Dermis microvascular lymphatic vessel endothelial cell (primary cell): ENCODE measurements at regions not wholly inside any gene's neighbourhood (a gene's known extent, or its start where the extent isn't known, plus 50 kb on each side); places are given as distances from the start of the nearest gene placed in this dataset.
"Not testable (repeated sequence)": the region's sequence is repeated elsewhere in the genome, so short reads cannot be mapped to it uniquely, and the experiment has no call there.

Experiments used
- DNase-seq, 2 donors: peaks; one replicate each; pipeline versions ENCODE4 v3.0.0 to v3.0.0-alpha.2; 2010; ENCODE audit warnings: low read depth in 2 of 2

DNA sequence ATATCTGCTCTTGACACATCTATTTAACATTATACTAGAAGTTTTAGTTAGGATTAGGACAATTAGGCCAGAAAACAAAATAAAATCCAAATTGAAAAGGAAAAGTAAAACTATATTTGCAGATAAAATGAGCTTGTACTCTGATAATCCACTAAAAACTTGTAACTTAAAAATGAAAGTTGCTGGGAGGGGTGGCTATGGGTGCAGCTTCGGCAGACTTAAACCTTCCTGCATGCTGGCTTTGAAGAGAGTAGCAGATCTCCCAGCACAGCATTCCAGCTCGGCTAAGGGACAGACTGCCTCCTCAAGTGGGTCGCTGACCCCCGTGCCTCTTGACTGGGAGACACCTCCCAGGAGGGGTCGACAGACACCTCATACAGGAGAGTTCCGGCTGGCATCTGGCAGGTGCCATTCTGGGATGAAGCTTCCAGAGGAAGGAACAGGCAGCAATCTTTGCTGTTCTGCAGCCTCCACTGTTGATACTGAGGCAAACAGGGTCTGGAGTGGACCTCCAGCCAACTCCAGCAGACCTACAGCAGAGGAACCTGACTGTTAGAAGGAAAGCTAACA lies 2379.9 kb downstream of the ARAP2 start:
- no peak for DNase-seq

DNA sequence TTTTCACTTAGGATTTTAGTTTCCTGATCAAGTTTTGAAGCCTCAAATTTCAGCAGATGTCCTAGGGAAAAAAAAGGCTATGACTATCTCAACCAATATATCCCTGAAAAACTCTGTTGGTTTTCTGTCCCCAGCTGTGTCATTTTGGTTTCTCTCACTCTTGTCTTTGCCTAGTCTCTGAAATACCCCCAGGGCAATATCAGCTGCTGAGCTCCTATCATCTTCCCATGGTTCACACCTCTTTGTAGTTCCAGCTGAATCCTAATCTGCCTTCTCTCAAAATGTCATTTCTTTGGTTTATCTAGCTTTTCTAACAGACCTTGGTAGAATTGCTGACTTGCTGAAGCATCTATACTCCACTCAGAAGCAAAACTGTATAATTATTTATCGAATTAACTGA lies 2370.5 kb downstream of the ARAP2 start:
- DNase-seq = no peak

DNA sequence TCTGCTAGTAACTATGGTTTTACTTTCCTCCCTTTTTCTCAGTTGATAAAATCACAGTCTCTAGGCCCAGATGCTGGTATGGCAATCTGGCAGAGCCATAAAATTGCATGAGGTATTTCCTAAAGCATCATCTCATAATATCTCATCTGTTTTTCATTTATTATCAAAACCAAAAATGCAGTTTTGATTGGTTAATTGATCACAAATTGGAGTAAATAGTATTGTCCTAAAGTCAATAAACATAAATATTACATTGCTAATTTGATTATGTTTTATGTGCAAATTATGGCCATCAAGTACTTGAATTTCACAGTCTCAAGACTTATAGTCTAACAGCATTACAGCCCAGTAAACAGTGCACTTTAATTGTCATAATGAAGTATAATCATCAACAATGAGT lies 2365.6 kb downstream of the ARAP2 start:
- DNase-seq = no peak

DNA sequence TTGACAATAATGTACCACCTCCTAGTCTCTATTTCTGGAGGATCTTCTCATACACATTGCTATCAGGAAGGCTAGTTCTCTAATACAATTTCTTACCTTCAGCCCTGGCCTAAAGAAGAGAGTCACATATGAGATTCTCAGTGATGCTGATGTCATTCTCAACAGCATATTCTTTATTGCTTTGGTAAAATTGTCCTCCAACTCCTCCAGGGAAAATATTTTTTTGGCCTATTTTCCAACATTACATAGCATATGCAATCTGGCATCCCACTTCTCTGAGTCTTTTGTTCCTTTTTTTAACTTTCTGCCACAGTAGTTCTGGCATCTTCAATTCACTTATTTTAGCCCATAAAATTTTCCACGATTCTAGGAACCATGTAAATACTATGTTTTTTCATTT lies 2363.1 kb downstream of the ARAP2 start:
- DNase-seq = no peak

DNA sequence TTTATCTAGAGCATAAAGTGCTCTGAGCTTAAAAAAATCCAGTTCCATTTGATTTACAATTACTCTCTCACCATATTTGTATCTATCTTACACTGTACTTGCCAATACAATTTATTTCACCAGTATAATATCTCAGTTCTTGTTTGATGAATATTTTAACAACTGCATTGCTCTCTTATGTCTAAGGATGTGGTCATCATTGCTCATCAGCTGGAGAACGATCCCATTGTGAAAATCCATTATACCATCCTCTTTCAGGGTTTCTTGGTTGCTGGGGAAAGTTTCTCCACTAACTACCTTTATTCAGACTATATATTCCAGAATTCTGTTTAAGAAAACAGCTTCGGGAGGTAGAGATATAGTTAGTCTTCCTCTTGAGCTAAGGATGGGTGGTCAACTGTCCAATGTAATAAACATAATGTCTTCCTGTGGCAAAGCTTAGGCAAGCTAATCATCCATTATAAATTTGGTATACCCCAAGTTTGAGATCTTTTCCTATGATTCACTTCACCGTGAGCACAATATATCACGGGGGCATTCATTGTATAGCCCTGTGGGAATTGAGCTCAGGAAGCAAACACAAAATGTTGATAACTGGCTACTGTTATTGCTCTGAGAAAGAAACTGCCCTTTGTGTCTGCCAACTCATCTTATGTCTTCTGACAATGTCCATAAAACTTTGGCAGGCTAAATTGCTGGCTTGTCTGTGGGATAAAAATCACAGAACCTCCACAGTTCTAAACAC lies 2361.9 kb downstream of the ARAP2 start:
- DNase-seq = no peak

DNA sequence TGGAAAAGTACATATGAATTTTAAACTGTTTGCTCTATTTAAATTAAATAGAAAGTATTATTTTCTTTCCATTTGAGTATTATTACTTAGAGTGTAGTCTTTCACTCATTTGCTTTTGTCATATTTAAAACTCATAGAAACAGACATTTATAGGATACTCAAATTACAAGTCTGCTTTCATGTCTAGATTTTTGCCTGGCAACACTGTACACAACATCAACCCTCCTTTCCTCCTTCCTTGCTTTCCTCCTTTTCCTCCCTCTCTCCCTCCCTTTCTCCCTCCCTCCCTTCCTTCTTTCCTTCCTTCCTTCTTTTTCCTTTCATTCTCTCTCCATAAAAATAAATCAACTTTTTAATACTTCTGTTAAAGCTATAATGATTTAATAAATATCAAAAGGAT lies 2361.2 kb downstream of the ARAP2 start:
- DNase-seq = no peak

DNA sequence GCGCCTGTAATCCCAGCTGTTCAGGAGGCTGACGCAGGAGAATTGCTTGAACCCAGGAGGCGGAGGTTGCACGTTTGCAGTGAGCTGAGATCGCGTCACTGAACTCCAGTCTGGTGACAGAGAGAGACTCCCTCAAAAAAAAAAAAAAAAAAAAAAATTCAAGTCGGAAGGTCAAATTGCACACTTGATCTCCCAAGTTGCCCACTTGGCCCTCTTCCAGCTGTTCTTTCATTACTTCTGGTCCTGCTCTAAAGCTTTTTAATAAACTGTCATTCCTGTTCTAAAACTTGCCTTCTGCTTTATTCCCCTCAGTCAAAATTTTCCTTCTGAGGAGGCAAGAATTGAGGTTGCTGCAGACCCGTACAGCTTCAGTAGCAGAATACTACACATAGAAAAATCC lies 2358.0 kb downstream of the ARAP2 start:
- no peak for DNase-seq

DNA sequence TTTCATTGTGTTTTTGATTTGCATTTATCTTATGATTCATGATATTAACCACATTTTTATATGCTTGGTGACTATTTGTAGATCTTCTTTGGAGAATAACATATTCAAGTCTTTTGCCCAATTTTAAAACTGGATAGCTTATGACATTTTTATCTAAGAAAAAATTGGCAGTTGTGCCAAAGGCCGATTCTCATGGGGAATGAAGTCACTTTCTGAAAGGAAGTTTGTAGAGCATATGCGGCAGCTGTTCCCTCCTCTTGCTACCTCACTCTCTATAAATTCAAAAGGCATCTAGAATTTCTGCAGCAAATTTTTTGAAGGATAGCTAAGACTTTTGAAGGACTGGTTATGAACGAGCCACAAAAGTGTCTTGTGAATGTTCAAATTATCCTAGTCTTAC lies 2353.5 kb downstream of the ARAP2 start:
- no peak for DNase-seq

DNA sequence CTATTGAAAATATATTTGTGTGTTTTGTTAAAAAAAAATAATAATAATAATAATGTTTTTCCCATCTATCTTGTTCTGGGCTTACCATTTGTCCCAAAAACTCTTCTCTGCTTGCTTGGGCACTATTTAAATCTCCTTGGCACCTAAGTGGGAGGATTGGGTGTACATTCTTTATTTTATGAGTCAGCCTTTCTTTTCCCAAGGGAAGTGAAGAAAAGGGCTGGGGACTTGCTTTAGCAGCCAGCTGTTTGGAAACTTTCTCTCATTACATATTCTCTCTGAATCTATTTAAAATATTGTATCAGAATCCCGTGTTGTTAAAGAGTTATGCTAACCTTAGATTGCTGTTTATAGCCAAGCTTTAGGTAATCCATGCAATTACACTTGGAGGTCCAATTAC lies 2332.4 kb downstream of the ARAP2 start:
- DNase-seq = no peak

DNA sequence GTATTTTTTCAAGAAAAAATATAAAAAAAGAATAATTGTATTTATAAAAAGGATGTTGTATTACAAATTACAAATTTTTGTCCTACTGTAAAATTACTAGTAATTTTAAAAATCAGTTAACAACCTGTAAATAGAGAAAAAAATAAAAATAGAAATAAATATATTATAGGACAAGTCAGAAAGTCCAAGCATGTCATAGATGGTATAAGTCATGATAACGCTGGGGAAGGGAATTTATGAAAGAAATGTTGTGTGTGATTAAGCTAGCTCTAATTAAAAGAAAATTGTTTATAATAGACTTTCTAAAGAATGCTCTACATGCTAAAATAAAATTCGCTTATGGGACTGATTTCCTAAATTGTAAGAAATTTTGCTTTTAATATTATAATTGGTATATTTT lies 2329.9 kb downstream of the ARAP2 start:
- DNase-seq = no peak

DNA sequence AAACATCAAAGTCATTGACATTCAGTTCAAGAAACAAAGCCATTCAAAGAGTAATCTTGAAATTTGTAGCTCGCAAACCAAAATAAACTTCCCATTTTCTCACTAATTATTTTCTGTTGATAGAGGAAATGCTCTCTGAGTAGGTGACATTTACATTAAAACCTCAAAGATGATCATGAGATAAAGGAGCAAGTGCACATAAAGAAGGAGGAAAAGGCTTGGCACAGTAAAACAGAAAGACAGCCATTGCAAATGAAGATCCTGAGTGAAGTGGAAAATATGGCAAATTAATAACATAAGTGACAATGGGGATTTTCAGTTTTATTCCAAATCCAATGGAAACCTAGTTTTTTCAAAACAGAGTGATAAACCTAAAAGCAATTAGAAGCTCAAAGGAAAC lies 2320.8 kb downstream of the ARAP2 start:
- DNase-seq = no peak

DNA sequence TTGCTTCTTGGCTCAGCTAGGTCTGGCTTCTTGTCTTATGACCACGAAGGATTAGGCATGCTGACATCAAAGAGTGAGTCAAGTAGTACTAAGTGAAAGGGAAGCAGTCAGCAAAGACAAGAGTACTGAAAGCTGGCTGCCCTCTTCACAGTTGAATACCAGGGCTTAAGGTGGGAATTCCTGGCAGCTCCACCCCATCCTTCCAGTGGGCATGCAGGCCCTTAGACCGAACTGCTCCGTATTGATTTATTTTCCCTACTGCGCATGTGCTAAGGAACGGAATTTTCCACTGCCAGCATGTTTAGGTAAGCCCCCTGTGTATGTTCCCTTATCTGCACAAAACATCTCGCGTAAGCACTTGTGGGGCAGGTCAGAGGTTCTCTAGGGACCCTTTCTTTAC lies 2320.1 kb downstream of the ARAP2 start:
- no peak for DNase-seq

DNA sequence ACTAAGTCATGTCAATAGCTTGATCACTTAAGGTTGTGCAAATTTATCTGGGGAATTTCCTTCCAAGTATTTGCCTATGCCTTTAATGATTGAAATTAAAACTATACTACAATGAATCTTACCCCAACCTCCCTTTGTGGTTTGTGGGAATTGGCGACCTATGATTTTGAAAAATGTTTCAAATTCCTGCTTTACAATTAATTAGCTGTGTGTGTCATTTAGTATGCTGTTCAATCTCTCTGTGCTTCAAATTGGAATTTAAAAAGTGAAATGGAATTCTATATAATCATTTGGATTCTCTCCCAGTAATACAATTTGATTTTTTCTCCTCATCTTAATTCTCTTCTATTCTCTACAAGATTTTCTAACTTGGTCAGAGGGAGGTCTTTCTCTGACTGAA lies 2319.5 kb downstream of the ARAP2 start:
- DNase-seq = no peak

DNA sequence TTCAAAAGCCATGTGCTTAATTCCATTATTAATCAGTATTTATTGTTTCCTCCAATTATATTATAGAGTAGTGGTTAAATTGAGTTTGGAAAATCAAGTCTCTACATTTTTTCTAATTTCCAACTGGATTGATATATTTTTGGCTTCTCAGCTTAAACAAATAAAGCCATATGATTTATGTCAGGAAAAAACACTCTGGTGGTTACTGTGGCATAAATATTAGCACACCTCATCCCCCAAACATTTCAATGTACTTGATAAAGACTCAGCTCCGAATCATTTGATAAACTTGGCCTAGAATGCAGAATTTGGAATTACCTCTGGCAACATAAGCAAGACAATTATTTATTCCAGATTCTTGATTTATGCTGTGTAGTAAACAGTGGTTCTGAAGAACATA lies 2313.8 kb downstream of the ARAP2 start:
- DNase-seq = no peak

DNA sequence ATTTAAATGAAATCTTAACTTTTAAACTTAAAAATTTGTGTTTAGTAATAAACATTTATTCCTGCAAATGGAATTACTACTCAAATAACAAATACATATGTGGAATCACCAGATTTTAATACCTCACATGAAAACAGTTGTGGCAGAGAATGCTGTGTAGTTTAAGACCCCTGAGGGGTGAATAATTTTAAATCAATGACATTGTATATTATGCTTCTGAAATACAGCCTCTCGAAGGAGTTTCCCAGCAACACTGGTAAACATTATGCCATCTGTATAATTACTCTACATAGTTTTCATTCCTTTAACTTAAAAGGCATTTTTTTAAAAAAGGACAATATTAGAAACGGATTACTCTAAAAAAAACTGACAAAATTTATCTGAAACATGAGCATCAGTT lies 2313.3 kb downstream of the ARAP2 start:
- no peak for DNase-seq

DNA sequence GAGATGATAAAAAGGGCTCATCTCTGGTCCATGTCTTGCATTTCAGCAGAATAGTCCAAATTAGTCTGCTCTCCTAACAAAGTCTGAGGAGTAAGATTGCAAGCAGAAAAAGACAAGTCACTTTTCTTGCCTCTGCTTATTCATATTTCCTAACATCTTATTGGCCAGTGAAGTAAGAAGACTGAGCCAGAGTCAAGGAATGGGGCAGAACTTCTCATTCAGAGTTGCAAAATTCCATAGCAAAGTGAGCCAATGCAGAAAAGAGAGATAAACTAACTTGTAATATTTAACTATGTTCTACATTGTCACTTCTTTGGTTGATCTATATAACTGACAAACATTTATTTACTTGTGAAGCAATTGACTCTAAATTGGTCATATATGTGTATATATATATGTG lies 2304.0 kb downstream of the ARAP2 start:
- DNase-seq = no peak

DNA sequence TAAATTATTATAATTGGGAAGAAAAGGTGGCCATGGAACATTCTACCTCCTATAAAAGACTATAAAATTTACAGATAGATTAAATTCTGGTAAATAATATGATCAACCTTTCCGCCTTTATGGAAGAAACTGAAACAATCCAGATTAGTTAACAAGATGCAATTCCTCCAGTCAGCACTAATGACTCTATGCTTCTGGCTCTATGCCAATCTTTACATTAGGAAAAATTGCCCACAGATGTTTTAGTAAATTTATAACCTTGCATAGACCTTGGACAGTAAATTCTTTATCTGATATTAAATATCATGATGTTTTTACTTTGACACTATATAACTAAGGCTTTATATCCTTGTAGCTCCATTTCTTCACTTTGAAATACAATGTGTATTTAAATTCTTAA lies 2302.5 kb downstream of the ARAP2 start:
- DNase-seq = no peak

DNA sequence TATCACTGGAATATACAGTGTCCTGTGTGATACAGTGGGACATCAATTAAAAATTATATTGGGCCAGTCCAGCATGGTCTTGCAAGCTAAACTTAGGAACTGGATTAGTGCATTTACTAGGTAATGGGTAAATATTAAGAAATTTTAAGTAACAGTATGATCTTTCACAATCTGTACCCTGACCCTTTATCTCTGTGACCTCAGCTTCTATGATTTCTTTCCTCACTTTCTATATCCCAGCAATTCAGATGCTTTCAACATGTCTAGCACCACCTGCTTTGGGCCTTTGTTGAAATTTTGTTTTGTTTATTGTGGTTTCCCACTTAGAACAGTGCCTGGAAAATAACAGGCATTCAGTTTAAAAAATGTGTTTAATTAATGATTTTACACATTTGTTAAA lies 2295.4 kb downstream of the ARAP2 start:
- no peak for DNase-seq

DNA sequence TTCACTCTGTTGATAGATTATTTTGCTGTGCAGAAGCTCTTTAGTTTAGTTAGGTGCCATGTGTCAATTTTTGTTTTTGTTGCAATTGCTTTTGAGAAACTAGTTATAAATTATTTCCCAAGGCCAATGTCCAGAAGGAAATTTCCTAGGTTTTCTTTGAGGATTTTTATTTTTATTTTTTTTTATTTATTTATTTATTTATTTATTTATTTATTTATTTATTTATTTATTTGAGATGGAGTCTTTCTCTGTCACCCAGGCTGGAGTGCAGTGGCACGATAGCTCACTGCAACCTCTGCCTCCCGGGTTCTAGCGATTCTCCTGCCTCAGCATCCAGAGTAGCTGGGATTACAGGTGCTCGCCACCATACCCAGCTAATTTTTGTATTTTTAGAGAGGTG lies 2290.5 kb downstream of the ARAP2 start:
- DNase-seq = not testable (repeated sequence)

DNA sequence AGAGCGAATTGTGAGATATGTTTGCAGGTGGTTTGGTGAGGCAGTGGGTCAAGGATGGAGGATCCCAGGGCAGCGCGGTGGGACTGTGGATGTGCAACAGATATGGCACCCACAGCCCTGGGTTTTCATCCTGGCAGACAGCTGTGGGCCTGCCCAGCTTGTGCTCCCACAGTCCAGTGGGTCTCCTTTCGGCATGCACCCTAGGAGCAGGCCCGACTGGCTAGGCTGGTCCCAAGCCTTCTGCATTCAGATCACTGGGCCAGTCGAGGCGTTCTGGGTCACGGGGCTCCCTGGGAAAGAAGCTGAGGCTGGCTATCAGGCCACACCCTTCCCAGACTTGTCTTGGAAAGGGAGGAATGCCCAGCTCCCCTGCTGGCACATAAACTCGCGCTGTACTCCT lies 2289.6 kb downstream of the ARAP2 start:
- DNase-seq = no peak

DNA sequence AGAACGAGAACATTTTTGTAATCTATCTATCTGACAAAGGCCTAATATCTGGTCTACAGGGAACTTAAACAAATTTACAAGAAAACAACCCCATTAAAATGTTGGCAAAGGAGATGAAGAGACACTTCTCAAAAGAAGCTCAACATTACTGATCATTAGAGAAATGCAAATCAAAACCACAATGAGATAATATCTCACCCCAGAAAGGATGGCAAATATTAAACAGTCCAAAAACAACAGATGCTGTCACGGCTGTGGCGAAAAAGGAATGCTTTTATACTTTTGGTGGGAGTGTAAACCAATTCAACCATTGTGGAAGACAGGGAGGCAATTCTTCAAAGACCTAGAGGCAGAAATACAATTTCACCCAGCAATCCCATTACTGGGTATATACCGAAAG lies 2284.8 kb downstream of the ARAP2 start:
- no peak for DNase-seq

DNA sequence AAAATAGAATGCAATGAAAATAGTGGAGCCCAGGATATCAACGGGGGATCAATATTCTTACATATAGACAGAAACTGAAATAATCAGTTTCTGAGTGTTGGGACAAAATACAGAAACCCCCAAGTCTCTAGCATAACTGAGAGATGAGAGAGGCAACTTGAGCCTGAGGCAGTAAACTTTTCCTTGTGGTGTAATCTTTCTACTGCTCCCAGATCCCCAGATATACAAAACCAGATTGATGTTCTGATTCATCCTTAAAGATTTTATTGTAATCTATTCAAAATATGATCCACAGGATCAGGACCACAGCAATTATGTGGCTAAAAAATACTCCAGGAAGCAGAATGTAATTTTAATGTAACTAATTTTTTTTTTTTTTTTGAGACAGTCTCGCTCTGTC lies 2282.6 kb downstream of the ARAP2 start:
- no peak for DNase-seq

DNA sequence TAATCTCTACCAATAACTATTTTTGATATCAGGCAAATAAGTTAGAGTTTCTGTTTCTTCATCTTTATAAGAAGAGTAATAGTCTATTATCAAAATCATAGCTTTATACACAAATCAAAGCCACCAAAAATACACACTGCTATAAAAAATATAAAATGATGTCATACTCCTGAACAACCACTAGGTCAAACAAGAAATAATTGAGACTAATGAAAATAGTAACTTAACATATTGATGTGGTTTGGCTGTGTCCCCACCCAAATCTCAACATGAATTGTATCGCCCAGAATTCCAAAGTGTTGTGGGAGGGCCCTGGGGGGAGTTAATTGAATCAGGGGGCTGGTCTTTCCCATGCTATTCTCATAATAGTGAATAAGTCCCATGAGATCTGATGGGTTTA lies 2277.5 kb downstream of the ARAP2 start:
- no peak for DNase-seq

DNA sequence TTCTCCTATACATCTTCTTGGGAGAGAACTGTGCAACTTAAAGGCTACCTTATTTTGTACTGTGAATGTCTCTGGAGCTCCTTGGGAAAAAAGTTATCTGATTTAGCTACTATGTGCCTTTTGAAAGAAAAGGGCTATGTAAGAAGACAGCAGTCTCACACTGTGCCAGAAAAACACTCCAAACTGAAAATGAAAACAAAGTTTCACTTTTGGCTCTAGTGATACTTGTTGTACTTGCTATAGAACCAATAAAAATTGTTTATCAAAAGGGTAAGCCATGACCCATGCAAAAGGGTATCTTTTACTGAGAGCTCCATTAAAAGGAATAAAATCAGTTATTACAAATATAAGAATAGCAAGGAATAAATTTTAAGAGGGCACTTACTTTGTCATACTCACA lies 2270.0 kb downstream of the ARAP2 start:
- DNase-seq = no peak
